ENCODE measurements at regions not wholly inside any gene's neighbourhood (a gene's known extent, or its start where the extent isn't known, plus 50 kb on each side); places are given as distances from the start of the nearest gene placed in this dataset.

DNA sequence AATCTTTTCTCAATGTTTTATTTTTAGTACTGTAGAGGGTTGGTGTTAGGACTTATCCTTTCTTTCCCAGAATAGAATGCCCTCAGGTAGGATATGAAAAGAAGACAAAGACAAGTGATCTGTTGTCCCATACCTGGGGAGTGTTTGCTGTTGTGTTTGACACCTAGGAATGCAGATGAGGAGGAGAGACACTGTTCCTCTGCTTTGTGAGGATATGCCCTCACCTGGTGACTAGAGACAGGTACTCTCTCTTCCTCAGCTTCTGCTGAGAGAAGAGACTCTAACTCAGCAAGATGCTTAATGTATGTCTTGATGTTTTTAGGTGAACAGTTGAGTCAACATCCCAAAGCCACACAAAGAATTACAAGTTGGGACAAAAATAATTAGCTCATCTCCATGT, 468.4 kb downstream of the PRR16 start (continued):
- TF ChIP-seq GLIS1 (tag by site-specific recombination; IDR thresholded peaks at IDR 0.05) (no peak), ZNF600 (tag by site-specific recombination; IDR thresholded peaks at IDR 0.05) (no peak), TCF7L2 (IDR thresholded peaks at IDR 0.05; ENCODE audit: borderline replicate concordance, low read depth, low read length) (no peak), ZNF624 (tag by site-specific recombination; IDR thresholded peaks at IDR 0.05) (no peak), ZNF426 (tag by site-specific recombination; IDR thresholded peaks at IDR 0.05) (no peak), ZSCAN16 (tag by site-specific recombination; IDR thresholded peaks at IDR 0.05) (no peak), ZBTB8A (tag by site-specific recombination; IDR thresholded peaks at IDR 0.05) (no peak), ZNF514 (tag by site-specific recombination; IDR thresholded peaks at IDR 0.05) (no peak)

DNA sequence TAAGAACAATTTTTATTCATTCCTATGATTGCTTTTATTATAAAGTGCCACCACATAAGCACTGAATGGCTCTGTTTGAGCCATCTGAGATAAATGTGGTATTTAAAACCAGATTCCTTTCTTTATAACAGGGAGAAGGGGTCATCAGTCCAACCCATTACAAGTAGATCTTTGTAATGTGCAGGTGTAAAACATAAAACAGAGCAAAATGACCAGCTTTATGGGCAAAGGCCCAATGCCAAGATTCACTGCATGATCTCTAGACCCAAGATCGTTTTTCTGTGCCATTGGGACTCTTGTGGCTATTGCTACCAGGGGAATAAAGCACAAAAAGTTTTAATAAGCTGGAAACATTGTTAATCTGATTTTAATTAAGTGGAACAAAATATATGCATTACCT, 469.9 kb downstream of the PRR16 start:
- Histone ChIP-seq H3K27ac (ENCODE audit: extremely low read depth, low read depth, low read length) (no peak overlapping the region), H3K4me1 (ENCODE audit: control insufficient read depth, insufficient read depth, low read length) (no peaks in the 10 kb centered on the region), H3K36me3 (ENCODE audit: control insufficient read depth in 2 of 2, insufficient read depth in 1 of 2, low read length in 2 of 2) (no peaks in the 10 kb centered on the region), H3K4me3 (ENCODE audit: low read depth, low read length) (no peak overlapping the region), H3K9me3 (ENCODE audit: control insufficient read depth, insufficient read depth, low read depth, low read length) (no peaks in the 10 kb centered on the region)
- TF ChIP-seq ZNF558 (tag by site-specific recombination; IDR thresholded peaks at IDR 0.05) (no peak), ZNF112 (tag by site-specific recombination; IDR thresholded peaks at IDR 0.05) (no peak), ZNF660 (tag by site-specific recombination; IDR thresholded peaks at IDR 0.05) (no peak), OSR2 (tag by site-specific recombination; IDR thresholded peaks at IDR 0.05) (no peak), ZNF19 (tag by site-specific recombination; IDR thresholded peaks at IDR 0.05; ENCODE audit: low read depth) (no peak), ZNF114 (tag by site-specific recombination; IDR thresholded peaks at IDR 0.05) (no peak), ZNF211 (tag by site-specific recombination; IDR thresholded peaks at IDR 0.05; ENCODE audit: low read depth) (no peak), ZNF292 (tag by site-specific recombination; IDR thresholded peaks at IDR 0.05; ENCODE audit: borderline replicate concordance, low read depth) (no peak), ZNF561 (tag by site-specific recombination; IDR thresholded peaks at IDR 0.05; ENCODE audit: borderline replicate concordance) (no peak), ZNF248 (tag by site-specific recombination; IDR thresholded peaks at IDR 0.05) (no peak), ZNF239 (tag by site-specific recombination; IDR thresholded peaks at IDR 0.05) (no peak), GLI2 (tag by site-specific recombination; IDR thresholded peaks at IDR 0.05; ENCODE audit: borderline replicate concordance, low read depth) (no peak)
- TF ChIP-seq, protein P1, sequence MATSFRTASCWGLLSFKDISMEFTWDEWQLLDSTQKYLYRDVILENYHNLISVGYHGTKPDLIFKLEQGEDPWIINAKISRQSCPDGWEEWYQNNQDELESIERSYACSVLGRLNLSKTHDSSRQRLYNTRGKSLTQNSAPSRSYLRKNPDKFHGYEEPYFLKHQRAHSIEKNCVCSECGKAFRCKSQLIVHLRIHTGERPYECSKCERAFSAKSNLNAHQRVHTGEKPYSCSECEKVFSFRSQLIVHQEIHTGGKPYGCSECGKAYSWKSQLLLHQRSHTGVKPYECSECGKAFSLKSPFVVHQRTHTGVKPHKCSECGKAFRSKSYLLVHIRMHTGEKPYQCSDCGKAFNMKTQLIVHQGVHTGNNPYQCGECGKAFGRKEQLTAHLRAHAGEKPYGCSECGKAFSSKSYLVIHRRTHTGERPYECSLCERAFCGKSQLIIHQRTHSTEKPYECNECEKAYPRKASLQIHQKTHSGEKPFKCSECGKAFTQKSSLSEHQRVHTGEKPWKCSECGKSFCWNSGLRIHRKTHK (tag by site-specific recombination; IDR thresholded peaks at IDR 0.05): no peak
- ChIA-PET CTCF (no interaction called here), POLR2A (no interaction called here)

DNA sequence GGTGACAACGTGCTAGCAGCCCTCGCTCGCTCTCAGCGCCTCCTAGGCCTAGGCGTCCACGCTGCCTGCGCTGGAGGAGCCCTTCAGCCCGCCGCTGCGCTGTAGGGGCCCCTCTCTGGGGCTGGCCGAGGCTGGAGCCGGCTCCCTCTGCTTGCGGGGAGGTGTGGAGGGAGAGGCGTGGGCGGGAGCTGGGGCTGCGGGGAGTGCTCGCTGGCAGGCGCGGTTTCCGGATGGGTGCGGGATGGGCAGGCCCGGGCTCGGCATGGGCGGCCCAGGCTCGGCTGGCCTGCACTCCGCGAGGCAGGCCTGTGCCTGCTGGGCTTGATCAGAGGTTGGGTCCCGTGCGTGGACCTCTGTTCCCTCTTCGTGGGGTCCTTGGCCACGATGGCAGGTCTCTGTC, 472.6 kb downstream of the PRR16 start:
- H3K4me1 ChIP-seq (ENCODE audit: control insufficient read depth, insufficient read depth, low read length): no peaks in the 10 kb centered on the region
- no peak overlapping the region for H3K4me3 ChIP-seq (ENCODE audit: low read depth, low read length)
- H3K9me3 ChIP-seq (ENCODE audit: control insufficient read depth, insufficient read depth, low read depth, low read length): no peaks in the 10 kb centered on the region
- H3K27ac ChIP-seq (ENCODE audit: extremely low read depth, low read depth, low read length): no peak overlapping the region
- ChIA-PET POLR2A (no interaction called here), CTCF (interaction anchor here (0.6 kb wide), 1 partner anchor 76 kb away, joined by 3 read pairs; no protein-coding TSS in a partner anchor)
- no peaks in the 10 kb centered on the region for H3K36me3 ChIP-seq (ENCODE audit: control insufficient read depth in 2 of 2, insufficient read depth in 1 of 2, low read length in 2 of 2)
- TF ChIP-seq KLF1 (tag by site-specific recombination; IDR thresholded peaks at IDR 0.05) (no peak), ZNF416 (tag by site-specific recombination; IDR thresholded peaks at IDR 0.05) (no peak), ZNF433 (tag by site-specific recombination; IDR thresholded peaks at IDR 0.05; ENCODE audit: low read depth) (no peak), ZNF274 (IDR thresholded peaks at IDR 0.05; ENCODE audit: low read length) (no peak), ZNF274 (tag by site-specific recombination; IDR thresholded peaks at IDR 0.05; ENCODE audit: borderline replicate concordance) (no peak), ZNF501 (tag by site-specific recombination; IDR thresholded peaks at IDR 0.05) (no peak), ZNF214 (tag by site-specific recombination; IDR thresholded peaks at IDR 0.05; ENCODE audit: borderline replicate concordance) (no peak), ZNF777 (tag by site-specific recombination; IDR thresholded peaks at IDR 0.05; ENCODE audit: borderline replicate concordance) (no peak), ZNF548 (tag by site-specific recombination; IDR thresholded peaks at IDR 0.05) (no peak), ZNF24 (tag by site-specific recombination; IDR thresholded peaks at IDR 0.05) (no peak)
- TF ChIP-seq, protein P2, sequence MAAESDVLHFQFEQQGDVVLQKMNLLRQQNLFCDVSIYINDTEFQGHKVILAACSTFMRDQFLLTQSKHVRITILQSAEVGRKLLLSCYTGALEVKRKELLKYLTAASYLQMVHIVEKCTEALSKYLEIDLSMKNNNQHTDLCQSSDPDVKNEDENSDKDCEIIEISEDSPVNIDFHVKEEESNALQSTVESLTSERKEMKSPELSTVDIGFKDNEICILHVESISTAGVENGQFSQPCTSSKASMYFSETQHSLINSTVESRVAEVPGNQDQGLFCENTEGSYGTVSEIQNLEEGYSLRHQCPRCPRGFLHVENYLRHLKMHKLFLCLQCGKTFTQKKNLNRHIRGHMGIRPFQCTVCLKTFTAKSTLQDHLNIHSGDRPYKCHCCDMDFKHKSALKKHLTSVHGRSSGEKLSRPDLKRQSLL (tag by site-specific recombination; IDR thresholded peaks at IDR 0.05): no peak
- TF ChIP-seq, protein P3, sequence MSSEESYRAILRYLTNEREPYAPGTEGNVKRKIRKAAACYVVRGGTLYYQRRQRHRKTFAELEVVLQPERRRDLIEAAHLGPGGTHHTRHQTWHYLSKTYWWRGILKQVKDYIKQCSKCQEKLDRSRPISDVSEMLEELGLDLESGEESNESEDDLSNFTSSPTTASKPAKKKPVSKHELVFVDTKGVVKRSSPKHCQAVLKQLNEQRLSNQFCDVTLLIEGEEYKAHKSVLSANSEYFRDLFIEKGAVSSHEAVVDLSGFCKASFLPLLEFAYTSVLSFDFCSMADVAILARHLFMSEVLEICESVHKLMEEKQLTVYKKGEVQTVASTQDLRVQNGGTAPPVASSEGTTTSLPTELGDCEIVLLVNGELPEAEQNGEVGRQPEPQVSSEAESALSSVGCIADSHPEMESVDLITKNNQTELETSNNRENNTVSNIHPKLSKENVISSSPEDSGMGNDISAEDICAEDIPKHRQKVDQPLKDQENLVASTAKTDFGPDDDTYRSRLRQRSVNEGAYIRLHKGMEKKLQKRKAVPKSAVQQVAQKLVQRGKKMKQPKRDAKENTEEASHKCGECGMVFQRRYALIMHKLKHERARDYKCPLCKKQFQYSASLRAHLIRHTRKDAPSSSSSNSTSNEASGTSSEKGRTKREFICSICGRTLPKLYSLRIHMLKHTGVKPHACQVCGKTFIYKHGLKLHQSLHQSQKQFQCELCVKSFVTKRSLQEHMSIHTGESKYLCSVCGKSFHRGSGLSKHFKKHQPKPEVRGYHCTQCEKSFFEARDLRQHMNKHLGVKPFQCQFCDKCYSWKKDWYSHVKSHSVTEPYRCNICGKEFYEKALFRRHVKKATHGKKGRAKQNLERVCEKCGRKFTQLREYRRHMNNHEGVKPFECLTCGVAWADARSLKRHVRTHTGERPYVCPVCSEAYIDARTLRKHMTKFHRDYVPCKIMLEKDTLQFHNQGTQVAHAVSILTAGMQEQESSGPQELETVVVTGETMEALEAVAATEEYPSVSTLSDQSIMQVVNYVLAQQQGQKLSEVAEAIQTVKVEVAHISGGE (tag by site-specific recombination; conservative IDR thresholded peaks at IDR 0.05; ENCODE audit: low read depth): no peak
